BJ (cell line): ENCODE measurements at regions not wholly inside any gene's neighbourhood (a gene's known extent, or its start where the extent isn't known, plus 50 kb on each side); places are given as distances from the start of the nearest gene placed in this dataset.

Experiments
- CTCF ChIA-PET: fragments of 350-600 bp; formaldehyde crosslinking; extraction: SDS; loops from one replicate; lab custom pipeline; 2021; ENCODE audit warnings: antibody characterized with exemption, inconsistent platforms; lab: Yijun Ruan, JAX
- POLR2A ChIA-PET: fragments of 300-600 bp; sonication (Branson Sonifier 250); formaldehyde crosslinking; extraction: SDS; loops from one replicate; lab custom pipeline; 2021; ENCODE audit warnings: antibody characterized with exemption; lab: Charles Lee
- DNase-seq: peaks from one replicate; pipeline ENCODE4 v3.0.0-alpha.2; 2011; ENCODE audit warnings: low read depth
- H3K27me3 ChIP-seq: 2 replicates; pipeline ENCODE4 v1.6.0; 2011; ENCODE audit warnings: low read length; ENCODE audit not compliant: control insufficient read depth, insufficient read depth
- H3K36me3 ChIP-seq: 2 replicates; pipeline ENCODE4 v1.5.1; 2011; ENCODE audit warnings: low read length; ENCODE audit not compliant: control insufficient read depth, insufficient read depth
- H3K4me3 ChIP-seq: 2 replicates; pipeline ENCODE4 v1.5.1; 2011; ENCODE audit warnings: low read depth, mild to moderate bottlenecking, control low read depth, low read length
- CTCF ChIP-seq: IDR thresholded peaks from 2 replicates; pipeline ENCODE4 v1.5.1; 2011; ENCODE audit warnings: low read depth, mild to moderate bottlenecking, control low read depth, inconsistent platforms, low read length, moderate library complexity; ENCODE audit not compliant: insufficient read depth

GRCh38 chr3:72118628-72119027 lies 333.7 kb upstream of the PROK2 start:
- H3K4me3 ChIP-seq = no peak overlapping the region
- no peak for DNase-seq
- H3K36me3 ChIP-seq = no peaks in the 10 kb centered on the region
- CTCF ChIA-PET = no interaction called here
- no peaks in the 10 kb centered on the region for H3K27me3 ChIP-seq
- no peak for TF ChIP-seq CTCF
- POLR2A ChIA-PET = no interaction called here

- Histone ChIP-seq H3K27me3 (0 out of 2 replicates have a peak, but pooled peaks cover 2% of the 10 kb centered on the region), H3K4me3 (no peak overlapping the region), H3K36me3 (no peaks in the 10 kb centered on the region)
- ChIA-PET CTCF (no interaction called here), POLR2A (no interaction called here)
- DNase-seq = no peak
- no peak for TF ChIP-seq CTCF
Measured at GRCh38 chr3:72116226-72116625, 331.3 kb upstream of the PROK2 start.

GRCh38 chr3:72115307-72115706 lies 330.4 kb upstream of the PROK2 start:
- Histone ChIP-seq H3K4me3 (no peak overlapping the region), H3K27me3 (peaks cover 2% of the 10 kb centered on the region; the same call in 1 of the 2 replicates), H3K36me3 (no peaks in the 10 kb centered on the region)
- ChIA-PET POLR2A (no interaction called here), CTCF (interaction anchor here (0.7 to 1.2 kb wide), 2 partner anchors 11 to 20 kb away, joined by 3 read pairs; no protein-coding TSS in a partner anchor)
- DNase-seq = no peak
- TF ChIP-seq CTCF = no peak

- H3K36me3 ChIP-seq = no peaks in the 10 kb centered on the region
- no peak for TF ChIP-seq CTCF
- H3K27me3 ChIP-seq = peaks cover 2% of the 10 kb centered on the region; the same call in 1 of the 2 replicates
- no peak overlapping the region for H3K4me3 ChIP-seq
- POLR2A ChIA-PET = no interaction called here
- CTCF ChIA-PET = interaction anchor here (0.7 to 1.2 kb wide), 2 partner anchors 12 to 20 kb away, joined by 3 read pairs; no protein-coding TSS in a partner anchor
- DNase-seq = no peak
Measured at GRCh38 chr3:72114773-72115172, 329.8 kb upstream of the PROK2 start.

- H3K4me3 ChIP-seq = no peak overlapping the region
- no peak for DNase-seq
- ChIA-PET POLR2A (no interaction called here), CTCF (no interaction called here)
- no peaks in the 10 kb centered on the region for H3K36me3 ChIP-seq
- H3K27me3 ChIP-seq = peaks cover 2% of the 10 kb centered on the region; the same call in 1 of the 2 replicates
- TF ChIP-seq CTCF = no peak
Measured at GRCh38 chr3:72113964-72114363, 329.0 kb upstream of the PROK2 start.
